IPS DF 4.7 (cell line): ENCODE measurements at regions not wholly inside any gene's neighbourhood (a gene's known extent, or its start where the extent isn't known, plus 50 kb on each side); places are given as distances from the start of the nearest gene placed in this dataset.
"Not testable (repeated sequence)": the region's sequence is repeated elsewhere in the genome, so short reads cannot be mapped to it uniquely, and the experiment has no call there.

Source experiments
- DNase-seq: peaks from one replicate; pipeline ENCODE4 v3.0.0-alpha.2; 2013; ENCODE audit warnings: low spot score; ENCODE audit errors: extremely low read depth

- DNase-seq, result no peak
Observed at GRCh38 chr10:28894146-28894545, 216.8 kb downstream of the BAMBI start.

- DNase-seq, result not testable (repeated sequence)
Observed at GRCh38 chr10:28895671-28896070, 218.3 kb downstream of the BAMBI start.

- not testable (repeated sequence) for DNase-seq
Observed at GRCh38 chr10:28896791-28897409, 219.6 kb downstream of the BAMBI start.

GRCh38 chr10:28897617-28898464 lies 220.5 kb downstream of the BAMBI start:
- no peak for DNase-seq

- no peak for DNase-seq
Observed at GRCh38 chr10:28902215-28902614, 224.9 kb downstream of the BAMBI start.

GRCh38 chr10:28903063-28903462 lies 225.7 kb downstream of the BAMBI start:
- DNase-seq, result no peak

- no peak for DNase-seq
Observed at GRCh38 chr10:28903736-28904135, 226.4 kb downstream of the BAMBI start.

GRCh38 chr10:28905371-28905770 lies 228.1 kb downstream of the BAMBI start:
- DNase-seq, result no peak

- DNase-seq, result no peak
Observed at GRCh38 chr10:28906011-28906411, 228.7 kb downstream of the BAMBI start.

GRCh38 chr10:28906415-28906814 lies 229.1 kb downstream of the BAMBI start:
- no peak for DNase-seq

GRCh38 chr10:28906934-28907333 lies 229.6 kb downstream of the BAMBI start:
- DNase-seq, result no peak

- no peak for DNase-seq
Observed at GRCh38 chr10:28909875-28910274, 232.6 kb downstream of the BAMBI start.

- no peak for DNase-seq
Observed at GRCh38 chr10:28910956-28911355, 233.6 kb downstream of the BAMBI start.

GRCh38 chr10:28911511-28911910 lies 234.2 kb downstream of the BAMBI start:
- not testable (repeated sequence) for DNase-seq

GRCh38 chr10:28912017-28912783 lies 234.9 kb downstream of the BAMBI start:
- DNase-seq, result no peak

GRCh38 chr10:28913436-28914237 lies 236.3 kb downstream of the BAMBI start:
- DNase-seq, result no peak

GRCh38 chr10:28914701-28915100 lies 237.4 kb downstream of the BAMBI start:
- DNase-seq, result no peak

GRCh38 chr10:28915989-28916588 lies 238.8 kb downstream of the BAMBI start:
- DNase-seq, result no peak

GRCh38 chr10:28920091-28920490 lies 242.8 kb downstream of the BAMBI start:
- no peak for DNase-seq

- no peak for DNase-seq
Observed at GRCh38 chr10:28922127-28922526, 244.8 kb downstream of the BAMBI start.

- DNase-seq, result no peak
Observed at GRCh38 chr10:28922861-28923260, 245.5 kb downstream of the BAMBI start.
